ENCODE measurements at regions not wholly inside any gene's neighbourhood (a gene's known extent, or its start where the extent isn't known, plus 50 kb on each side); places are given as distances from the start of the nearest gene placed in this dataset.
"Not testable (repeated sequence)": the region's sequence is repeated elsewhere in the genome, so short reads cannot be mapped to it uniquely, and the experiment has no call there.

- DNase-seq, result no peak
Observed at GRCh38 chr2:67135208-67135607, 261.9 kb upstream of the ETAA1 start.

- DNase-seq, result peak; percentile 10
Observed at GRCh38 chr2:67137699-67138098, 259.4 kb upstream of the ETAA1 start.

- DNase-seq, result no peak
Observed at GRCh38 chr2:67142071-67142470, 255.1 kb upstream of the ETAA1 start.

- no peak for DNase-seq
Observed at GRCh38 chr2:67142741-67143140, 254.4 kb upstream of the ETAA1 start.

- DNase-seq, result no peak
Observed at GRCh38 chr2:67145851-67146250, 251.3 kb upstream of the ETAA1 start.

- DNase-seq, result no peak
Observed at GRCh38 chr2:67156796-67157195, 240.3 kb upstream of the ETAA1 start.

GRCh38 chr2:67158718-67159117 is 238.4 kb upstream of the ETAA1 start:
- no peak for DNase-seq

GRCh38 chr2:67159929-67160328 is 237.2 kb upstream of the ETAA1 start:
- no peak for DNase-seq

GRCh38 chr2:67164771-67165522 is 232.2 kb upstream of the ETAA1 start:
- no peak for DNase-seq

GRCh38 chr2:67165523-67165990 is 231.6 kb upstream of the ETAA1 start:
- no peak for DNase-seq

GRCh38 chr2:67166511-67166910 is 230.6 kb upstream of the ETAA1 start:
- not testable (repeated sequence) for DNase-seq

GRCh38 chr2:67169417-67170140 is 227.6 kb upstream of the ETAA1 start:
- no peak for DNase-seq

- DNase-seq, result no peak
Observed at GRCh38 chr2:67179526-67179925, 217.6 kb upstream of the ETAA1 start.

- no peak for DNase-seq
Observed at GRCh38 chr2:67180841-67181240, 216.3 kb upstream of the ETAA1 start.

GRCh38 chr2:67182884-67183283 is 214.2 kb upstream of the ETAA1 start:
- no peak for DNase-seq

GRCh38 chr2:67186326-67186725 is 210.8 kb upstream of the ETAA1 start:
- no peak for DNase-seq

- DNase-seq, result no peak
Observed at GRCh38 chr2:67186871-67187270, 210.3 kb upstream of the ETAA1 start.

- not testable (repeated sequence) for DNase-seq
Observed at GRCh38 chr2:67195327-67195726, 201.8 kb upstream of the ETAA1 start.

GRCh38 chr2:67201521-67201920 is 195.6 kb upstream of the ETAA1 start:
- no peak for DNase-seq

- DNase-seq, result no peak
Observed at GRCh38 chr2:67204349-67204748, 192.8 kb upstream of the ETAA1 start.

- DNase-seq, result no peak
Observed at GRCh38 chr2:67208887-67209500, 188.1 kb upstream of the ETAA1 start.

GRCh38 chr2:67210430-67210829 is 186.7 kb upstream of the ETAA1 start:
- no peak for DNase-seq

GRCh38 chr2:67212203-67212602 is 184.9 kb upstream of the ETAA1 start:
- no peak for DNase-seq

- no peak for DNase-seq
Observed at GRCh38 chr2:67213270-67213670, 183.9 kb upstream of the ETAA1 start.
